Stimulated activated CD8-positive, alpha-beta memory T cell treated with anti-CD3 and anti-CD28 coated beads, Interleukin-4, amount 100 ng/mL, for 48 hours (primary cell): ENCODE measurements at regions not wholly inside any gene's neighbourhood (a gene's known extent, or its start where the extent isn't known, plus 50 kb on each side); places are given as distances from the start of the nearest gene placed in this dataset.
A peak's percentile ranks its signal among the peaks of the same experiment; 100 is the strongest.
"Not testable (repeated sequence)": the region's sequence is repeated elsewhere in the genome, so short reads cannot be mapped to it uniquely, and the experiment has no call there.

Source experiments
- DNase-seq: peaks from one replicate; pipeline ENCODE4 v3.0.0-alpha.2; 2020

GRCh38 chr11:109946322-109946846 is 146.8 kb upstream of the ZC3H12C start:
- peak; percentile 77 for DNase-seq

- DNase-seq = no peak
These were observed 138.7 kb upstream of the ZC3H12C start for GRCh38 chr11:109954534-109954933.

GRCh38 chr11:109956124-109956793 is 136.9 kb upstream of the ZC3H12C start:
- no peak for DNase-seq

GRCh38 chr11:109957000-109957399 is 136.2 kb upstream of the ZC3H12C start:
- DNase-seq = no peak

GRCh38 chr11:109957601-109958000 is 135.6 kb upstream of the ZC3H12C start:
- DNase-seq = no peak

- DNase-seq = no peak
These were observed 134.9 kb upstream of the ZC3H12C start for GRCh38 chr11:109958131-109958820.

GRCh38 chr11:109958821-109959166 is 134.4 kb upstream of the ZC3H12C start:
- DNase-seq = no peak

- no peak for DNase-seq
These were observed 132.4 kb upstream of the ZC3H12C start for GRCh38 chr11:109960831-109961230.

GRCh38 chr11:109961261-109961660 is 131.9 kb upstream of the ZC3H12C start:
- DNase-seq = no peak

GRCh38 chr11:109963101-109963500 is 130.1 kb upstream of the ZC3H12C start:
- no peak for DNase-seq

GRCh38 chr11:109964487-109964886 is 128.7 kb upstream of the ZC3H12C start:
- DNase-seq = no peak

- not testable (repeated sequence) for DNase-seq
These were observed 127.7 kb upstream of the ZC3H12C start for GRCh38 chr11:109965445-109965844.

GRCh38 chr11:109965926-109966325 is 127.3 kb upstream of the ZC3H12C start:
- DNase-seq = not testable (repeated sequence)

- not testable (repeated sequence) for DNase-seq
These were observed 126.1 kb upstream of the ZC3H12C start for GRCh38 chr11:109967136-109967535.

- no peak for DNase-seq
These were observed 124.9 kb upstream of the ZC3H12C start for GRCh38 chr11:109968299-109968698.

GRCh38 chr11:109968781-109969180 is 124.4 kb upstream of the ZC3H12C start:
- DNase-seq = no peak

GRCh38 chr11:109970516-109971183 is 122.5 kb upstream of the ZC3H12C start:
- no peak for DNase-seq

- no peak for DNase-seq
These were observed 122.0 kb upstream of the ZC3H12C start for GRCh38 chr11:109971184-109971523.

- DNase-seq = no peak
These were observed 120.9 kb upstream of the ZC3H12C start for GRCh38 chr11:109972181-109972715.

GRCh38 chr11:109972939-109973338 is 120.3 kb upstream of the ZC3H12C start:
- no peak for DNase-seq

GRCh38 chr11:109973486-109973885 is 119.7 kb upstream of the ZC3H12C start:
- DNase-seq = no peak

GRCh38 chr11:109974523-109974922 is 118.7 kb upstream of the ZC3H12C start:
- DNase-seq = no peak

GRCh38 chr11:109978895-109979294 is 114.3 kb upstream of the ZC3H12C start:
- DNase-seq = no peak
